ENCODE measurements at regions not wholly inside any gene's neighbourhood (a gene's known extent, or its start where the extent isn't known, plus 50 kb on each side); places are given as distances from the start of the nearest gene placed in this dataset.
"Not testable (repeated sequence)": the region's sequence is repeated elsewhere in the genome, so short reads cannot be mapped to it uniquely, and the experiment has no call there.

GRCh38 chr12:125836647-125837046 is 771.4 kb downstream of the AACS start:
- DNase-seq = no peak

GRCh38 chr12:125841332-125841731 is 776.1 kb downstream of the AACS start:
- DNase-seq = no peak

- DNase-seq = no peak
Measured at GRCh38 chr12:125852116-125852515, 786.9 kb downstream of the AACS start.

GRCh38 chr12:125852679-125853078 is 787.4 kb downstream of the AACS start:
- DNase-seq = no peak

- no peak for DNase-seq
Measured at GRCh38 chr12:125853670-125854069, 788.4 kb downstream of the AACS start.

GRCh38 chr12:125856366-125856765 is 791.1 kb downstream of the AACS start:
- no peak for DNase-seq

GRCh38 chr12:125856896-125857295 is 791.7 kb downstream of the AACS start:
- DNase-seq = no peak

- DNase-seq = no peak
Measured at GRCh38 chr12:125860672-125861288, 795.5 kb downstream of the AACS start.

GRCh38 chr12:125861299-125862281 is 796.4 kb downstream of the AACS start:
- DNase-seq = no peak

- DNase-seq = not testable (repeated sequence)
Measured at GRCh38 chr12:125865236-125865635, 800.0 kb downstream of the AACS start.

- DNase-seq = no peak
Measured at GRCh38 chr12:125871811-125872594, 806.8 kb downstream of the AACS start.

- no peak for DNase-seq
Measured at GRCh38 chr12:125873016-125873415, 807.8 kb downstream of the AACS start.

GRCh38 chr12:125878483-125878882 is 813.2 kb downstream of the AACS start:
- DNase-seq = no peak

GRCh38 chr12:125882141-125882540 is 816.9 kb downstream of the AACS start:
- DNase-seq = no peak

GRCh38 chr12:125888921-125889320 is 823.7 kb downstream of the AACS start:
- no peak for DNase-seq

GRCh38 chr12:125889742-125890141 is 824.5 kb downstream of the AACS start:
- DNase-seq = no peak

- DNase-seq = no peak
Measured at GRCh38 chr12:125890366-125890905, 825.2 kb downstream of the AACS start.

- DNase-seq = no peak
Measured at GRCh38 chr12:125890971-125891370, 825.7 kb downstream of the AACS start.

- no peak for DNase-seq
Measured at GRCh38 chr12:125892276-125892675, 827.0 kb downstream of the AACS start.

GRCh38 chr12:125902991-125903390 is 837.8 kb downstream of the AACS start:
- DNase-seq = no peak

GRCh38 chr12:125907351-125907750 is 842.1 kb downstream of the AACS start:
- DNase-seq = no peak

GRCh38 chr12:125919856-125920470 is 854.7 kb downstream of the AACS start:
- no peak for DNase-seq

- DNase-seq = no peak
Measured at GRCh38 chr12:125922330-125922729, 857.1 kb downstream of the AACS start.
